Fibroblast of gingiva (primary cell): ENCODE measurements at regions not wholly inside any gene's neighbourhood (a gene's known extent, or its start where the extent isn't known, plus 50 kb on each side); places are given as distances from the start of the nearest gene placed in this dataset.

Source experiments
- DNase-seq: peaks from one replicate; pipeline ENCODE4 v3.0.0-alpha.2; 2011; ENCODE audit warnings: low read depth

GRCh38 chr3:35487376-35487775 lies 151.9 kb upstream of the ARPP21 start:
- no peak for DNase-seq

DNA sequence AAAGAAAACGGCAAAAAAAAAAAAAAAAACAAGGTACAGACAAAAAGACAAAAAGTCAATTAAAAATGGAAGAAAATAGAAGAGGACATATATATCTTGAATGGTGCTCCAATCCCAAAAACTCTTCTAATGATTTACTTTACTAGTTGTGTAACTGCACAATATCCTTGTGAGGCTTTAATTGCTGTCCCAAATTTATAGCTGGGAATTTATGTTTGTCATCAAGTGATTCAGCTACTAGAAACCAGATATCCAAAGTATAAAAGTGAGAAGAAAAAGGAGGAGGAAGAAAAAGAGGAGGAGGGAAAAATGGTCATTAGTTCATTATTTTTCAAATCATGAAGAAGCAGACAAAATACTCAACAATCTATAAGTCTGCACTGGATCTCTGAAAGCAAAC lies 150.8 kb upstream of the ARPP21 start:
- DNase-seq = no peak

DNA sequence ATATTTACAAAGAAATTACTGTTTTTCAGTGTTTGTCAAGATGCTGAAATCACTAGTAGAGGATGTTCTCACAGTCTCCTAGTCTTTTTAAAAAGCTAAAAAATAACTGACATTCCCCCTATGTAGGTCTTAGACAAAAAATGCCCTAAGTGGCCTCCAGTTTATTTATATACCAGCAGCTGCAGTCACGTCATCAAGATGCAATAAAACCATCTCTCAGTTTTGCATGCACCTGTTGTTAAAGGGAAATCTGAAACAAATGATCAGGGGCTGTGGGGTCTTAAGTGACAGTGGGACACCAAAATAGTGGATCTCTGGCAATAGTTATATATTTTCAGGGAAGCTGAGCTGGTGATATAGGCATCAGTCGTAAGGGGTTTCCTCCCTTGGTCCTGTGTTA lies 146.5 kb upstream of the ARPP21 start:
- DNase-seq = no peak

DNA sequence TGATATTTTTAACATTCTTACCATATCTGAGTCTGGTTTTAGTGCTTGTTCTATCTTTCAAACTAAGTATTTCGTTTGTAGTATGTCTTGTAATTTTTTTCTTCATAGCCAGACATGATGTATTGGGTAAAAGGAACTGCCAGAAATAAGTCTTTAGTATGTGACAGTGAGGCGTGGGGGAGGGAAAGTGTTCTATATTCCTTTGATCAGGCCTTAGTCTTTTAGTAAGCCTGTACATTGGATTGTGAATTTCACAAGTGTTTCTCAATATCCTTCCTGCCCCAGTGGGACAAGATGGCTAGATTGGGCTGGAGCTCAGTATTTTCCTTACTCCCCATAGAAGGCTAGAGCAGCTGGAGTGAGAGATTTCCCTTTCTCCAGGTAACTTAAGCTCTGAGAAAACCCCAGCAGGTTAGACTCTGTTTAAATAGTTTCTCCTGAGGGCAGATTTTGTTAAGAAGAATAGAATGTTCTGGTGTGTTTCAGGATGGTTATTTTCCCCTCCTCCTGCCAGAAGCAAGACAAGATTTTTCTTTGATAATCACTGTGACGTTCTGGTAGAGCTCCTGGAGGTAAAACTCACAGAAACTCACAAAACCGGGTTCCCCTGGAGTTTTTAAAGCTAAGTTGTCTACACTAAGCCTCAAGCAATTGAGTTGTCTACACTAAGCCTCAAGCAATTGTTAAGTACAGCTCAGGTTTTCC lies 140.7 kb upstream of the ARPP21 start:
- no peak for DNase-seq

DNA sequence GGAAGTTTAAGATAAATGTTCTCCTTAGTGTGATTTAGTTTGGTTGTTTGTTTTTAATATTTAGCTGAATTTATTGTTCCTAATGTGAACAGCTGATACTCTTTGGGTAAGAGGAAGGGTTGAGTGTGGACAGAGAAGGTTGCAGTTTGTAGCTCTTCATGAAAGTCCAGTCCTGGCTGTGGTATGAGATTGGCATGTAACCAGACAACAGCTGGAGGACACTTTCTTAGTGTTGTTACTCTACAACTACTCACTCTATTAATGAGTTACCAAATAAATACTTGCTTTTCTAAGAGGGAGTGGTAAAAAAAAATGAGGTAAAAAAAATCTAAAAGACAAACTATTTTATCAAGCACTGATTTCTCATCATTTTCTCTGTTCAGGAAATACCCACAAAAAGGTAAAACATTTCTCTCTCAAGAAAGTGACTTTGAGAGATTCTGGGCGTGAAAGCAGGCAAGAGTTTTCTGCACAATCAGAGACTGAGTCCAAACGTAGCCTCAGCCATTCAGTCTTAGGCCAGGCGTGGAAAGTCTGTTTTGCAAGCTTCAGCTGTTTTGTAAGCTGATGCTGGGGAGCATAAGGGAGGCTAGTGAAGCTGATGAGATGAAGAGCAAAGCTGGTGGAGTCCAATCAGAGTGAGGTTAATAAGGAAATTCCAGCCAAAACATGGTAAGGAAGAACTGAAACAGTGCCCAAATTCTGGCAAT lies 138.5 kb upstream of the ARPP21 start:
- no peak for DNase-seq

DNA sequence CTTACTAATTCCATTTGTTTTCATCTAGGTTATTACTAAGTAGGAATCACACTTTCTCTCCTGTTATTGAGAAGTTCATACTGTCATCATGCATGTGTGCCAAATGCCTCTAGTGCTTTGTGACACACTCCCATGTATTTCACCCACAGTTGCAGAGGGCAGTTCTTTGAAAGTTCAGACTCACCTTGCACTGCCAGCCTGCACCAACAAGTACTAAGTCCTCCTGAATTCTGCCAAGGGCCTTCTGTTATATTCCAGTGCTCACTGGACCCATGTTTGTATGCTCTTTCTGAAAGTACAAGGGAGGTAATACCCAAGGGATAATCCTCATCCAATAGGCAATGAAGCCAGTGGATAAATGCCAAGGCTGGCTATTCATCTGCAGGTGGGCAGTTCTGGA lies 136.6 kb upstream of the ARPP21 start:
- no peak for DNase-seq

DNA sequence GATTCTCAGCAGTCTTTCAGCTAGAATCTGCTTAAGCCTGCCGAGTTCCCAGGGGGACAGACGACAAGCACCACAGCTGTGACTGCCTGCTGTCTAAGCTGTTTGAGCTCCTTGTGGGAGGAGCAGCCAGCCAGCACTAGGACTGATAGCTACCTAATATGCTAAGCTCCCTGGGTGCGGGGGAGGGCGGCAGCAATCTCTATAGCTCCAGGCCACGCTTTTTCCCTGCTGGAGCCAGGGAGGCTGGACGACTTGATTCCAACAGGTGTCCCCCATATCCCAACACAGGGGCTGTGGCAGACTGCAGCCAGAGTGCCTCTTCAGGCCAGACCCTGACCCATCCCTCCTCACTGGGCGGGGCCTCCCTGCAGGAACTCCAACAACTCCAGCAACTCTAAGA lies 134.1 kb upstream of the ARPP21 start:
- DNase-seq = no peak

- no peak for DNase-seq
Measured at GRCh38 chr3:35505772-35506171, 133.6 kb upstream of the ARPP21 start.

GRCh38 chr3:35519936-35520335 lies 119.4 kb upstream of the ARPP21 start:
- DNase-seq = no peak

DNA sequence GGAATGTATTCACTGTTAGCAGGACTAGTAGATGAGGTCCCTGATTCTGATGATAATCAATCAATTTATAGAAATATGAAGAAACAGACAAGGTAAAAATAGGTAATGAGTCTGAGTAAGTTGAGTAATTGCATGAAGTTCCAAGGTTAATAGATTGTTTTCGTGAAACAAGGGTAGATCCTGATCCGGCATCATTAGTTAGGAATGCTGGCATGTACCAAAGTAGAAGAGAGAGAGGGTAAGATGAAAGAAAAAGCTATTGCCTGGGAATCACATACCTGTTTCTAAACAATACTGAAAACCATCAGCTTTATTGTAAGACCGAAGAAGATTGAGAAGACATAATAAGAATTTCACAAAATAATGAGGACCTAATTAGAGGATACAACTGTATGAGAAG lies 118.1 kb upstream of the ARPP21 start:
- DNase-seq = no peak

- no peak for DNase-seq
Measured at GRCh38 chr3:35522450-35522849, 116.9 kb upstream of the ARPP21 start.

GRCh38 chr3:35523074-35523473 lies 116.3 kb upstream of the ARPP21 start:
- no peak for DNase-seq

DNA sequence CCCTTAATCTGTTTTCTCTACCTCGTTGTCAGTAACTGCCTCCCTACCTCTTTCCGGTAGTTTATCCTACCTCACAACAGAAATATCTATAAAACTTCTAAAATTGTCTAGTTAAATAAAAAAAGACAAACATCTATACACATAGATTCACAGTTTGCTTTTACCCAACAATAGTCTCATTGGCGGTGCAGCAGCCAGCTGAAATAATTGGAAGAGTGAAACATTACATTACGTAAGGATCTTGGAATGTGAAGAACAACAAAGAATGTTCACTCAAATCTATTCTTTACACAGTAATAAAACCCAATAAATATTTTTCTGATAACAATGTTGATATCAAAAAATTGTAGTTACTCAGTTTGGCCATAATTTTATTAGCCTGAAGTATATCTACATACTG lies 115.5 kb upstream of the ARPP21 start:
- no peak for DNase-seq

DNA sequence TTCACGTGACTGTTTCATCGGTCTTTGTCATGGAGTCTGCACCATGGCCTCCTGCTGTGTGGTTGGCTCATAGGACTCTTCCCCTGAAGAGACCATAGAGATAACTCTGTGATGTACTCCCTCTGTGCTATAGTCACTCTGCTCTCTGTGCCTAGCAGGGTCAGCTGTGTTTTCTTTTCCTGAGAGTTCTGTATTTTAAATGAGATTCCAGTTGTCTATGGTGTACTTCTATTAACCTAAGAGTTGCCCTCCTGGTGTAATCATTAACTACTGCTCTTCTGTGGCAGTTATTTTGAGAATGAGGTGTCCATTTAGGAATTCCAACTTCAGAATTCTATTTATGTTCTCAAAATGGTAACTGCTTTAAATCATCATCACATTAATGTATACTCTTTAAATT lies 114.5 kb upstream of the ARPP21 start:
- no peak for DNase-seq

DNA sequence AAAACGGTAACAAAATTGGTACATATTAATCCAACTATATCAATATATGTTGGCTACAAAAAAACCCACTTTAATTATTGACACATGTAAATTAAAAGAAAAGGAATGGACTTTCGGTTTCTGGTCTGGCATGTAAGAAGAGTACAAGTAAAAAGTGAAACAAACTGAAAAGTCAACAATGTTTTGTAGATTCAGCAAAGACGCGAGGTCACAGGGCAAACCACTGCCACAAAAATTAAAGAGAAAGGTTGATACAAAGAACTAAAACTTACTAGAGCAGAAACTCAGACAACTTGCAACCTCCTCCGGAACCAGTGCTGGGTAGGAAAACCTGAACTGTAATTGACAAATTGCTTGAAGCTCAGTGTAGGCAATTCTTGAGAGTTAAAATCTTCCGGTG lies 110.6 kb upstream of the ARPP21 start:
- DNase-seq = no peak

DNA sequence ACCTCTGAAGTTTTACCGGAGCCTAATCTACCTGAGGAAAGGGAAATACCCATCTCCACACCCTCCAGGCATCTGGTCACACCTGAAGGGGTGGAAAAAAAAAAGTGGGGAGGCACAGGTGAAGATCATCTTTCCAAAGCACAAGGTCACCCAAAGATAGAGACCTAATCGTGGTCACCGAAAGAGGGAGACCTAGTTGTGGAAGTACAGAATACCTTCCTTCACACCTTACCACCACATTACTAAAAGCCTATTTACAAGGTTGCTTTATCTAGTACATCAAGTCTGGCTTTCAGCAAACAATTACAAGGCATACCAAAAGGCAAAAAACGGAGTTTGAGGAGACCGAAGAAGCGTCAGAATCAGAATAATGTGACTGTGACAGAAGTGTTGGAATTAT lies 110.0 kb upstream of the ARPP21 start:
- DNase-seq = no peak

DNA sequence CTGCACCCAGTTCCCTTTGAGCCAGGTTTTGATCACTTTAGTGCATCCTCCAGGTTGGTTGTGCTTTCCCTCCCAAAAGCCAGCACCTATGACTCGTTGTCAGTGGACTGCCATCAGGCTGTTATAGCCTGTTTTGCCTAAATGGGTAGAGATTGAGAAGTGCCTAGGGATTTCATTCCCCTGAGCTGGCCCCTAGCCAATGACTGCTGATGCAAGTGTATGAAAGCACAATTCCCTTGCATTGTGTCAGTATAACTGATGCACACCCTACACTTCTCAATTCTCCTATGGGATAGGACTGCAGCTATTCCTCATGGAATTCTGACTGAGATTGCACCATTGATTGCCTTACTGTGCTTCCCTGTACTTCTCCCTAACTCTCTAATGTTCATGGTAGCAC lies 102.1 kb upstream of the ARPP21 start:
- DNase-seq = no peak

DNA sequence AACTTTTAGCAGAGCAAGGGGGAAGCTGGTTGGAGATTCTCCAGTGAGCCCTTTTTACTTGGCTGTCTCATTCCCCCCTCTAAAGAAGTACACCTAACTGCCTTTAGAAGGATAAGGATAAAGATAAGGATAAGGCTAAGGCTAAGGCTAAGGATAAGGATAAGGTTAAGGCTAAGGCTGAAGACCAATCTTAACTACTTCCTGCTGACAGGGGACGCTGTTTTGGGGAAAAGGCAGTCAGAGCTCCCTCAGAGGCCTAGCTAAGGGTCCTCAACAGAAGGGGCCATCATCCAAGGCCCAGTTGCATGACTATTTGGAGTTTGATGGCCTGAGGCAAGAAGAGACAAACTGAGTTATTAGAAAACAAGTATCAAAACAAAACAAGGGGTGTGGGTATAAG lies 94.3 kb upstream of the ARPP21 start:
- DNase-seq = no peak

GRCh38 chr3:35549690-35550089 lies 89.6 kb upstream of the ARPP21 start:
- DNase-seq = no peak

DNA sequence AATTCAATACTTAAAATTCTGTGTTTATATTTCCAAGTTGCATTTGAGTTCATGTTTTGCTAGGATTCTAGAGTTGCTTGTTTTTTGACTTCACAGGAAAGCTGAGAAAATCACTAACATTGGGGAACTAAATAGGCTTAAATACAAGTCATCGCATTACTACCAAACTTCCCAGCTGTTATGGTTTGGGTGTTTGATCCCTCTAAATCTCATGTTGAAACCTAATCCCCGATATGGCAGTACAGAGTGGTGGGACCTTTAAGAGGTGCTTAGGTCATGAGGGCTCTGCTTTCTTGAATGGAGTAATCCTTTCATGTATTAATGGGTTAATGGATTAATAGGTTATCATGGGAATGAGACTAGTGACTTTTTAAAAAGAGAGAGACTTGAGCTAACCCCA lies 77.2 kb upstream of the ARPP21 start:
- DNase-seq = no peak

- no peak for DNase-seq
Measured at GRCh38 chr3:35565048-35565447, 74.3 kb upstream of the ARPP21 start.
